ENCODE measurements at regions not wholly inside any gene's neighbourhood (a gene's known extent, or its start where the extent isn't known, plus 50 kb on each side); places are given as distances from the start of the nearest gene placed in this dataset.

- H3K9me2 ChIP-seq (replicated peaks; ENCODE audit: low read length), result no peaks in the 10 kb centered on the region
- no peak overlapping the region for H3K4me2 ChIP-seq (ENCODE audit: low read length)
- no peak overlapping the region for H2AFZ ChIP-seq (ENCODE audit: low read length)
- no peak overlapping the region for H3K4me3 ChIP-seq (ENCODE audit: low read length)
- H3F3A ChIP-seq (ENCODE audit: low read length, unreplicated experiment), result no peaks in the 10 kb centered on the region
- H3K4me1 ChIP-seq (ENCODE audit: insufficient read depth, low read length), result peaks cover 22% of the 10 kb centered on the region
- H3K9me3 ChIP-seq (ENCODE audit: low read length), result no peaks in the 10 kb centered on the region
- H3K79me2 ChIP-seq (ENCODE audit: low read length), result no peaks in the 10 kb centered on the region
- no peaks in the 10 kb centered on the region for H3K27me3 ChIP-seq (ENCODE audit: low read length)
- H4K20me1 ChIP-seq (ENCODE audit: low read length), result no peaks in the 10 kb centered on the region
- intact Hi-C loops (cut with micrococcal nuclease), result loop anchor here (5.0 to 10.0 kb wide), 2 partner anchors 40 to 212 kb away; no protein-coding TSS in a partner anchor
- DNase-seq, result peak; percentile 39
- H3K27ac ChIP-seq (ENCODE audit: low read length), result no peak overlapping the region
- POLR2A ChIA-PET (ENCODE audit: unreplicated experiment), result interaction anchor here (0.5 to 0.6 kb wide), 2 partner anchors 35 to 473 kb away, joined by 3 read pairs; no protein-coding TSS in a partner anchor
- BruUV-seq (replicated peaks), result no TSS peak
- H3K36me3 ChIP-seq (ENCODE audit: low read depth, low read length), result no peaks in the 10 kb centered on the region
- H3K9ac ChIP-seq (ENCODE audit: low read length), result no peak overlapping the region
- CTCF ChIA-PET, result interaction anchor here (0.6 kb wide), 1 partner anchor 48 kb away, joined by 3 read pairs; no protein-coding TSS in a partner anchor
- no peak for TF ChIP-seq CTCF (conservative IDR thresholded peaks at IDR 0.05; ENCODE audit: low read depth, low read length)
- no peak for TF ChIP-seq EZH2 (IDR thresholded peaks at IDR 0.05; ENCODE audit: low read length, unreplicated experiment)
- TF ChIP-seq EZH2phosphoT487 (IDR thresholded peaks at IDR 0.05; ENCODE audit: borderline replicate concordance, low read length), result no peak
- ATAC-seq, result peak; percentile 61
Observed at GRCh38 chr5:57986761-57987341, 473.0 kb downstream of the PLK2 start.

- ATAC-seq (no peak), DNase-seq (no peak)
- Histone ChIP-seq H3K4me2 (ENCODE audit: low read length) (no peak overlapping the region), H3K9ac (ENCODE audit: low read length) (no peak overlapping the region), H3K4me3 (ENCODE audit: low read length) (no peak overlapping the region), H3K36me3 (ENCODE audit: low read depth, low read length) (no peaks in the 10 kb centered on the region), H3K79me2 (ENCODE audit: low read length) (no peaks in the 10 kb centered on the region), H3F3A (ENCODE audit: low read length, unreplicated experiment) (no peaks in the 10 kb centered on the region), H3K9me3 (ENCODE audit: low read length) (no peaks in the 10 kb centered on the region), H2AFZ (ENCODE audit: low read length) (no peak overlapping the region), H3K4me1 (ENCODE audit: insufficient read depth, low read length) (peaks cover 8% of the 10 kb centered on the region; the same call in 1 of the 2 replicates), H3K27ac (ENCODE audit: low read length) (no peak overlapping the region), H3K9me2 (replicated peaks; ENCODE audit: low read length) (no peaks in the 10 kb centered on the region), H4K20me1 (ENCODE audit: low read length) (no peaks in the 10 kb centered on the region), H3K27me3 (ENCODE audit: low read length) (no peaks in the 10 kb centered on the region)
- TF ChIP-seq EZH2 (IDR thresholded peaks at IDR 0.05; ENCODE audit: low read length, unreplicated experiment) (no peak), CTCF (conservative IDR thresholded peaks at IDR 0.05; ENCODE audit: low read depth, low read length) (no peak), EZH2phosphoT487 (IDR thresholded peaks at IDR 0.05; ENCODE audit: borderline replicate concordance, low read length) (no peak)
- intact Hi-C loops (cut with micrococcal nuclease), result loop anchor here (10.0 kb wide), 1 partner anchor 209 kb away; no protein-coding TSS in a partner anchor
- ChIA-PET CTCF (no interaction called here), POLR2A (ENCODE audit: unreplicated experiment) (no interaction called here)
- no TSS peak for BruUV-seq (replicated peaks)
Observed at GRCh38 chr5:57983426-57983825, 476.5 kb downstream of the PLK2 start.

GRCh38 chr5:57979671-57980070 lies 480.2 kb downstream of the PLK2 start:
- no TSS peak for BruUV-seq (replicated peaks)
- Histone ChIP-seq H3K9me3 (ENCODE audit: low read length) (no peaks in the 10 kb centered on the region), H3K4me2 (ENCODE audit: low read length) (no peak overlapping the region), H3F3A (ENCODE audit: low read length, unreplicated experiment) (no peaks in the 10 kb centered on the region), H3K79me2 (ENCODE audit: low read length) (no peaks in the 10 kb centered on the region), H3K27ac (ENCODE audit: low read length) (no peak overlapping the region), H2AFZ (ENCODE audit: low read length) (no peak overlapping the region), H3K4me1 (ENCODE audit: insufficient read depth, low read length) (no peaks in the 10 kb centered on the region), H3K4me3 (ENCODE audit: low read length) (no peak overlapping the region), H3K27me3 (ENCODE audit: low read length) (no peaks in the 10 kb centered on the region), H3K9me2 (replicated peaks; ENCODE audit: low read length) (no peaks in the 10 kb centered on the region), H4K20me1 (ENCODE audit: low read length) (no peaks in the 10 kb centered on the region), H3K9ac (ENCODE audit: low read length) (no peak overlapping the region), H3K36me3 (ENCODE audit: low read depth, low read length) (no peaks in the 10 kb centered on the region)
- ChIA-PET POLR2A (ENCODE audit: unreplicated experiment) (no interaction called here), CTCF (no interaction called here)
- no peak for TF ChIP-seq EZH2 (IDR thresholded peaks at IDR 0.05; ENCODE audit: low read length, unreplicated experiment)
- TF ChIP-seq CTCF (conservative IDR thresholded peaks at IDR 0.05; ENCODE audit: low read depth, low read length), result no peak
- no peak for TF ChIP-seq EZH2phosphoT487 (IDR thresholded peaks at IDR 0.05; ENCODE audit: borderline replicate concordance, low read length)
- intact Hi-C loops (cut with micrococcal nuclease), result loop anchor here (10.0 kb wide), 1 partner anchor 205 kb away; no protein-coding TSS in a partner anchor
- ATAC-seq (no peak), DNase-seq (no peak)

All from PC-3 (cell line).